ENCODE measurements at regions not wholly inside any gene's neighbourhood (a gene's known extent, or its start where the extent isn't known, plus 50 kb on each side); places are given as distances from the start of the nearest gene placed in this dataset.
"Not testable (repeated sequence)": the region's sequence is repeated elsewhere in the genome, so short reads cannot be mapped to it uniquely, and the experiment has no call there.

- Histone ChIP-seq H3K27me3 (no peaks in the 10 kb centered on the region), H3K36me3 (no peaks in the 10 kb centered on the region), H3K4me3 (no peak overlapping the region), H3K9me3 (no peaks in the 10 kb centered on the region), H3K4me1 (no peaks in the 10 kb centered on the region), H3K27ac (no peak overlapping the region)
- TF ChIP-seq, protein P1, sequence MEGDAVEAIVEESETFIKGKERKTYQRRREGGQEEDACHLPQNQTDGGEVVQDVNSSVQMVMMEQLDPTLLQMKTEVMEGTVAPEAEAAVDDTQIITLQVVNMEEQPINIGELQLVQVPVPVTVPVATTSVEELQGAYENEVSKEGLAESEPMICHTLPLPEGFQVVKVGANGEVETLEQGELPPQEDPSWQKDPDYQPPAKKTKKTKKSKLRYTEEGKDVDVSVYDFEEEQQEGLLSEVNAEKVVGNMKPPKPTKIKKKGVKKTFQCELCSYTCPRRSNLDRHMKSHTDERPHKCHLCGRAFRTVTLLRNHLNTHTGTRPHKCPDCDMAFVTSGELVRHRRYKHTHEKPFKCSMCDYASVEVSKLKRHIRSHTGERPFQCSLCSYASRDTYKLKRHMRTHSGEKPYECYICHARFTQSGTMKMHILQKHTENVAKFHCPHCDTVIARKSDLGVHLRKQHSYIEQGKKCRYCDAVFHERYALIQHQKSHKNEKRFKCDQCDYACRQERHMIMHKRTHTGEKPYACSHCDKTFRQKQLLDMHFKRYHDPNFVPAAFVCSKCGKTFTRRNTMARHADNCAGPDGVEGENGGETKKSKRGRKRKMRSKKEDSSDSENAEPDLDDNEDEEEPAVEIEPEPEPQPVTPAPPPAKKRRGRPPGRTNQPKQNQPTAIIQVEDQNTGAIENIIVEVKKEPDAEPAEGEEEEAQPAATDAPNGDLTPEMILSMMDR (IDR thresholded peaks at IDR 0.05) = no peak
- no peak for TF ChIP-seq POLR2A (IDR thresholded peaks at IDR 0.05)
- DNase-seq = no peak
These were observed 169.6 kb downstream of the UACA start for GRCh38 chr15:70593795-70594194.

DNA sequence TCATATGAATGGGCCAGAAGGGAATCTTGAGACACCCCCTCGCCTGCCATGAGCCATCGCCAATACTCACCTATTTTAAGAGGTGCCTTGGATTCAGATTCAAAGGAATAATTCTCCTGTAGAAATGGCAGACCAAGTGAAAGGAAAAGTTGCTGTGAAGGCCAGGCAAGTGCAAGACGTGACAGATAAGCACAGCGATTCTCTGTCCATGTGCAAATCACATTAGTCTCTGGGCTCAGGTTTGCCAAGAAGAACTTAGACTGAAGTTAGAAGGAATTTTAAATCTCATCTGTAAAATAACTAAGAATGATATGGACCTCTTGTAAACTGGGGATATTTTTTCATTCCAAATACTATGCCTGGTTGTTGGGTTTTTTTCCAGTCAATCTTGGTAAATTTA lies 173.6 kb downstream of the UACA start:
- no peak overlapping the region for H3K4me3 ChIP-seq
- H3K27me3 ChIP-seq = no peaks in the 10 kb centered on the region

DNA sequence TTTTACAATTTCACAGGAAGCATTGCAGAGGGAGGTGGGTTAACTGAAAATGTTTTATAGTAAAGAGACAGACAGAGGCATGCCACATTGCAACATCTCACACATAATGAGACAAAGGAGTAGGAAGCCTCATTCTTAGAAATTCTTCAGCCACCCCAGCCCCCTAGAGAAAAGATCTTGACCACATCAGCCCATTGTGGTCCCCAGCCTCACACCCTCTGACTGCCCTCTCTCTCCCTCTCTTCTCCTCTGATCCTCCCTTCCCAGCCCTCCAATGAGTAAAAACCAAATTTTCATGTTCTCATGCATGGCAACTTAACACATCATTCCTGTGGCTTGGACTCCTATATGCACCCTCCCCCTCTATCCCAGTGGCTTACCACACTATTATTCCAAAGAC lies 174.1 kb downstream of the UACA start:
- Histone ChIP-seq H3K9me3 (no peaks in the 10 kb centered on the region), H3K27me3 (no peaks in the 10 kb centered on the region), H3K36me3 (no peaks in the 10 kb centered on the region), H3K27ac (no peak overlapping the region), H3K4me1 (peaks cover 0 to 11% (median 2%) of the 10 kb centered on the region in 4 donors), H3K4me3 (no peak overlapping the region)
- DNase-seq = no peak
- TF ChIP-seq POLR2A (IDR thresholded peaks at IDR 0.05) = no peak
- TF ChIP-seq, protein P1 (IDR thresholded peaks at IDR 0.05) = no peak

More for the DNA sequence above, 173.6 kb downstream of the UACA start:
- no peak for DNase-seq
- Histone ChIP-seq H3K36me3 (no peaks in the 10 kb centered on the region), H3K27ac (no peak overlapping the region), H3K4me1 (peaks cover 0 to 11% (median 2%) of the 10 kb centered on the region in 4 donors), H3K9me3 (no peaks in the 10 kb centered on the region)
- TF ChIP-seq, protein P1 (IDR thresholded peaks at IDR 0.05) = no peak
- no peak for TF ChIP-seq POLR2A (IDR thresholded peaks at IDR 0.05)

DNA sequence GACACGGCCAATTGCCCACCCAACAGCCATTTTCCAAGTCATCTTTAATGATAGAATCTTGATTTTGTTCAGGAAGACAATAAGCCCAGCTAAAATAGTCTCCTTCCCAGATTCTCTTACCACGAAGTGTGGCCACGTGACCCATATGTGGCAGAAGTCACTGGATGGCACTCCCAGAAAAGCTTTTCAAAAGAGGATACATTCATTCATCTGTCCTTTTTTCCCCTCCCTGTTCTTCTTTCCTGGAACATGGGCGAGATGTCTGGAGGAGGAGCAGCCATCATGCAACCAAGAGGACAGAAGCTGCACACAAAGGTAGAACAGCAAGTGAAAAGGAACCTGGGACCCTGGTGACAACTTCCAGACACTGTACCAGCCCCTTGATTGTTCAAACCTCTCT lies 174.7 kb downstream of the UACA start:
- H3K9me3 ChIP-seq = no peaks in the 10 kb centered on the region
- H3K4me1 ChIP-seq = peaks cover 0 to 11% (median 2%) of the 10 kb centered on the region in 4 donors
- H3K4me3 ChIP-seq = no peak overlapping the region
- TF ChIP-seq, protein P1 (IDR thresholded peaks at IDR 0.05) = no peak
- TF ChIP-seq POLR2A (IDR thresholded peaks at IDR 0.05) = no peak
- no peaks in the 10 kb centered on the region for H3K36me3 ChIP-seq
- H3K27me3 ChIP-seq = no peaks in the 10 kb centered on the region
- no peak overlapping the region for H3K27ac ChIP-seq
- DNase-seq = no peak

DNA sequence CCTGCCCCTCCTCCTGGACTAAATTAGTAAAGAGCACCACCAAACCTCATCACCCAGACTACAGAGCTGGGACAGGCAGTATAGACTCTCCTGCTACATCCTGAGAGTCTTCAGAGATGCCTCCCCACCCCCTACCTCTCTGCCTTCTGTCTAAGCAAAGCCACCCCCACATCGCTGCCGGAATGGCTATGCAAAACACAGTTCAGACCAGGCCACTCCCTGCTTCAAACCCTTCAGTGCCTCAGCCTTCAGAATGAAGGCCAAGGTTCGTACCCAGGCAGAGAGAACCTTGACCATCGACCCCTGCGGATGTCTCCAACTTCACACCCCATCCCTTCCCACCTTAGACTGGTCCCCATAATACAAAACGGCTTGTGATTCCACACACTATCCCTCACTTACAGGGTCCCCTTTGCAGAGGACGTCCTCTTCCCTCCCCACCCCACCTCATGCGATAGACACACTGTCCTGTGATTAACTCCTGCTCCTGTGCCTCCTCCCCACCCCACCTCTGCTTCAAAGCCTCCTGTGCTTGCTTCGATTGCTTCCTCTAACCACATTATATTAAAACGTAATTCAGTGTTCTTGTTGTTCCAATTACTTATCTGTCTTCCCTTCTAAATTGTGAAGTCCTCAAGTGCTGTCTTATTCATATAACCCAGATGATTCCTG lies 175.3 kb downstream of the UACA start:
- peaks cover 0 to 11% (median 2%) of the 10 kb centered on the region in 4 donors for H3K4me1 ChIP-seq
- TF ChIP-seq, protein P1 (IDR thresholded peaks at IDR 0.05) = no peak
- TF ChIP-seq POLR2A (IDR thresholded peaks at IDR 0.05) = no peak
- no peak for DNase-seq
- H3K9me3 ChIP-seq = no peaks in the 10 kb centered on the region
- H3K27ac ChIP-seq = no peak overlapping the region
- no peak overlapping the region for H3K4me3 ChIP-seq
- H3K27me3 ChIP-seq = no peaks in the 10 kb centered on the region
- no peaks in the 10 kb centered on the region for H3K36me3 ChIP-seq

GRCh38 chr15:70587012-70587634 lies 176.2 kb downstream of the UACA start:
- not testable (repeated sequence) for H3K27ac ChIP-seq, H3K4me3 ChIP-seq, H3K36me3 ChIP-seq, DNase-seq, H3K27me3 ChIP-seq, H3K9me3 ChIP-seq
- H3K4me1 ChIP-seq = peaks cover 0 to 11% (median 2%) of the 10 kb centered on the region in 4 donors
